ENCODE measurements at regions not wholly inside any gene's neighbourhood (a gene's known extent, or its start where the extent isn't known, plus 50 kb on each side); places are given as distances from the start of the nearest gene placed in this dataset.

DNA sequence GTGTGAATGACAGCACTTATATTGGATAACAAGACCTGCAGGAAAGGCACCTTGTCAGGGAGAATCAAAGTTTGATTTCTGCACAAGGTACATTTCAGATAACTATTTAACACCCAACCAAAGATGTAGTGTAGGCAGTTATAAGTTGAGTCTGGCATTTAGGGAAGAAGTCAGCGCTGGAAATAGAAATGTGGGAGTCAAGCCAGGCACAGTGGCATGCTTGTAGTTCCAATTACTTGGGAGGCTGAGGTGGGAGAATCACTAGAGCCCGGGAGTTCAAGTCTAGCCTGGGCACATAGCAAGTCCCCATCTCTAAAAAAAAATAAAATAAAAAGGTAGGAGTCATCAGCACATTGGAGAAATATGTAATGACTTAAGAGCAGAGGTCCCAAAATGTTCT is 295.1 kb downstream of the ZNF674 start:
- Histone ChIP-seq H3K4me1 (ENCODE audit: control insufficient read depth in 1 of 2, insufficient read depth in 2 of 2, low read length in 2 of 2) (no peaks in the 10 kb centered on the region), H3K27ac (ENCODE audit: low read depth in 1 of 2, low read length in 2 of 2) (no peak overlapping the region), H4K20me1 (ENCODE audit: insufficient read depth, low read length) (no peaks in the 10 kb centered on the region), H3K9ac (ENCODE audit: insufficient read depth, low read length, poor library complexity, severe bottlenecking) (no peak overlapping the region), H3K27me3 (ENCODE audit: control insufficient read depth in 2 of 2, insufficient read depth in 2 of 2, low read length in 2 of 2) (peaks cover 0 to 4% of the 10 kb centered on the region in 2 donors), H2AFZ (ENCODE audit: insufficient read depth, low read depth, low read length, poor library complexity, severe bottlenecking) (no peak overlapping the region), H3K9me3 (replicated peaks in 1 of 2; ENCODE audit: control insufficient read depth in 1 of 2, insufficient read depth in 1 of 2, low read length in 2 of 2) (no peaks in the 10 kb centered on the region), H3K79me2 (ENCODE audit: insufficient read depth, low read length) (no peaks in the 10 kb centered on the region), H3K4me3 (replicated peaks in 1 of 3; ENCODE audit: low read depth in 2 of 3, low read length in 3 of 3) (no peak overlapping the region), H3K36me3 (replicated peaks in 1 of 2; ENCODE audit: control insufficient read depth in 1 of 2, insufficient read depth in 2 of 2, low read length in 2 of 2) (no peaks in the 10 kb centered on the region), H3K4me2 (replicated peaks; ENCODE audit: extremely low read depth, low read length, poor library complexity, severe bottlenecking) (no peak overlapping the region)
- no CpG with 5 or more reads among the region's 2 CpGs for WGBS (ENCODE audit: insufficient coverage)
- H3K9me3 Mint-ChIP-seq, result peaks cover 0 to 6% (median 2%) of the 10 kb centered on the region in 7 donors
- no peak overlapping the region for H3K4me3 Mint-ChIP-seq
- TF ChIP-seq, protein P1, sequence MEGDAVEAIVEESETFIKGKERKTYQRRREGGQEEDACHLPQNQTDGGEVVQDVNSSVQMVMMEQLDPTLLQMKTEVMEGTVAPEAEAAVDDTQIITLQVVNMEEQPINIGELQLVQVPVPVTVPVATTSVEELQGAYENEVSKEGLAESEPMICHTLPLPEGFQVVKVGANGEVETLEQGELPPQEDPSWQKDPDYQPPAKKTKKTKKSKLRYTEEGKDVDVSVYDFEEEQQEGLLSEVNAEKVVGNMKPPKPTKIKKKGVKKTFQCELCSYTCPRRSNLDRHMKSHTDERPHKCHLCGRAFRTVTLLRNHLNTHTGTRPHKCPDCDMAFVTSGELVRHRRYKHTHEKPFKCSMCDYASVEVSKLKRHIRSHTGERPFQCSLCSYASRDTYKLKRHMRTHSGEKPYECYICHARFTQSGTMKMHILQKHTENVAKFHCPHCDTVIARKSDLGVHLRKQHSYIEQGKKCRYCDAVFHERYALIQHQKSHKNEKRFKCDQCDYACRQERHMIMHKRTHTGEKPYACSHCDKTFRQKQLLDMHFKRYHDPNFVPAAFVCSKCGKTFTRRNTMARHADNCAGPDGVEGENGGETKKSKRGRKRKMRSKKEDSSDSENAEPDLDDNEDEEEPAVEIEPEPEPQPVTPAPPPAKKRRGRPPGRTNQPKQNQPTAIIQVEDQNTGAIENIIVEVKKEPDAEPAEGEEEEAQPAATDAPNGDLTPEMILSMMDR (IDR thresholded peaks at IDR 0.05), result no peak
- H3K4me1 Mint-ChIP-seq, result no peaks in the 10 kb centered on the region
- H3K36me3 Mint-ChIP-seq, result no peaks in the 10 kb centered on the region
- no peak for DNase-seq
- intact Hi-C loops (cut with micrococcal nuclease), result no loop called here
- H3K27ac Mint-ChIP-seq, result no peak overlapping the region
- H3K27me3 Mint-ChIP-seq (ENCODE audit: low read depth in 3 of 3), result peaks cover 0 to 6% (median 0%) of the 10 kb centered on the region in 3 donors

GRCh38 chrX:46247456-46247855 is 297.8 kb downstream of the ZNF674 start:
- no CpG with 5 or more reads among the region's 4 CpGs for WGBS (ENCODE audit: insufficient coverage)

More at GRCh38 chrX:46247456-46247855, 297.8 kb downstream of the ZNF674 start:
- Histone ChIP-seq H3K36me3 (replicated peaks in 1 of 2; ENCODE audit: control insufficient read depth in 1 of 2, insufficient read depth in 2 of 2, low read length in 2 of 2) (no peaks in the 10 kb centered on the region), H3K4me2 (replicated peaks; ENCODE audit: extremely low read depth, low read length, poor library complexity, severe bottlenecking) (no peak overlapping the region), H3K9ac (ENCODE audit: insufficient read depth, low read length, poor library complexity, severe bottlenecking) (no peak overlapping the region), H3K79me2 (ENCODE audit: insufficient read depth, low read length) (no peaks in the 10 kb centered on the region), H3K27ac (ENCODE audit: low read depth in 1 of 2, low read length in 2 of 2) (no peak overlapping the region), H2AFZ (ENCODE audit: insufficient read depth, low read depth, low read length, poor library complexity, severe bottlenecking) (no peak overlapping the region), H4K20me1 (ENCODE audit: insufficient read depth, low read length) (no peaks in the 10 kb centered on the region), H3K4me1 (ENCODE audit: control insufficient read depth in 1 of 2, insufficient read depth in 2 of 2, low read length in 2 of 2) (no peaks in the 10 kb centered on the region), H3K9me3 (replicated peaks in 1 of 2; ENCODE audit: control insufficient read depth in 1 of 2, insufficient read depth in 1 of 2, low read length in 2 of 2) (no peaks in the 10 kb centered on the region), H3K4me3 (replicated peaks in 1 of 3; ENCODE audit: low read depth in 2 of 3, low read length in 3 of 3) (no peak overlapping the region), H3K27me3 (ENCODE audit: control insufficient read depth in 2 of 2, insufficient read depth in 2 of 2, low read length in 2 of 2) (peaks cover 0 to 4% of the 10 kb centered on the region in 2 donors)
- Mint-ChIP-seq H3K4me1 (no peaks in the 10 kb centered on the region), H3K9me3 (peaks cover 2 to 10% (median 4%) of the 10 kb centered on the region in 7 donors), H3K36me3 (no peaks in the 10 kb centered on the region), H3K27ac (no peak overlapping the region), H3K4me3 (no peak overlapping the region), H3K27me3 (ENCODE audit: low read depth in 3 of 3) (peaks cover 0 to 4% (median 2%) of the 10 kb centered on the region in 3 donors)
- DNase-seq, result no peak
- TF ChIP-seq, protein P1 (IDR thresholded peaks at IDR 0.05), result no peak
- intact Hi-C loops (cut with micrococcal nuclease), result no loop called here
